Globus pallidus (tissue), 1 donor: ENCODE measurements at regions not wholly inside any gene's neighbourhood (a gene's known extent, or its start where the extent isn't known, plus 50 kb on each side); places are given as distances from the start of the nearest gene placed in this dataset.

Source experiments
- DNase-seq: peaks from one replicate; pipeline ENCODE4 v3.0.0-alpha.2; 2015; ENCODE audit warnings: low spot score

GRCh38 chr17:6325051-6325450 is 109.9 kb downstream of the AIPL1 start:
- no peak for DNase-seq

- DNase-seq, result no peak
Observed at GRCh38 chr17:6323626-6324356, 111.1 kb downstream of the AIPL1 start.

GRCh38 chr17:6322316-6322715 is 112.6 kb downstream of the AIPL1 start:
- DNase-seq, result no peak

- no peak for DNase-seq
Observed at GRCh38 chr17:6314311-6314710, 120.6 kb downstream of the AIPL1 start.

- DNase-seq, result no peak
Observed at GRCh38 chr17:6313835-6314234, 121.1 kb downstream of the AIPL1 start.

- no peak for DNase-seq
Observed at GRCh38 chr17:6306820-6307219, 128.1 kb downstream of the AIPL1 start.

- DNase-seq, result no peak
Observed at GRCh38 chr17:6305613-6306360, 129.1 kb downstream of the AIPL1 start.

GRCh38 chr17:6304894-6305612 is 129.9 kb downstream of the AIPL1 start:
- no peak for DNase-seq

GRCh38 chr17:6303664-6304063 is 131.3 kb downstream of the AIPL1 start:
- no peak for DNase-seq

GRCh38 chr17:6299275-6299674 is 135.6 kb downstream of the AIPL1 start:
- no peak for DNase-seq

- DNase-seq, result no peak
Observed at GRCh38 chr17:6297960-6298359, 137.0 kb downstream of the AIPL1 start.

GRCh38 chr17:6297119-6297518 is 137.8 kb downstream of the AIPL1 start:
- no peak for DNase-seq

GRCh38 chr17:6290488-6291196 is 144.3 kb downstream of the AIPL1 start:
- no peak for DNase-seq

- no peak for DNase-seq
Observed at GRCh38 chr17:6286233-6286632, 148.7 kb downstream of the AIPL1 start.

GRCh38 chr17:6285486-6285885 is 149.4 kb downstream of the AIPL1 start:
- no peak for DNase-seq

GRCh38 chr17:6279659-6280058 is 155.3 kb downstream of the AIPL1 start:
- no peak for DNase-seq

- DNase-seq, result no peak
Observed at GRCh38 chr17:6278376-6278775, 156.5 kb downstream of the AIPL1 start.

- no peak for DNase-seq
Observed at GRCh38 chr17:6276711-6277110, 158.2 kb downstream of the AIPL1 start.

GRCh38 chr17:6274310-6274709 is 160.6 kb downstream of the AIPL1 start:
- DNase-seq, result no peak

- DNase-seq, result peak; percentile 5
Observed at GRCh38 chr17:6269478-6269877, 165.4 kb downstream of the AIPL1 start.

- DNase-seq, result no peak
Observed at GRCh38 chr17:6261466-6261865, 173.5 kb downstream of the AIPL1 start.

GRCh38 chr17:6259899-6260298 is 175.0 kb downstream of the AIPL1 start:
- DNase-seq, result no peak
